ENCODE measurements at regions not wholly inside any gene's neighbourhood (a gene's known extent, or its start where the extent isn't known, plus 50 kb on each side); places are given as distances from the start of the nearest gene placed in this dataset.

- no peak for TF ChIP-seq REST (IDR thresholded peaks at IDR 0.05)
- no peak for TF ChIP-seq FOXA2 (IDR thresholded peaks at IDR 0.05)
- TF ChIP-seq ZBTB33 (IDR thresholded peaks at IDR 0.05) = no peak
- TF ChIP-seq HNF4A (conservative IDR thresholded peaks at IDR 0.05) = no peak
- no peak for TF ChIP-seq FOXA1 (IDR thresholded peaks at IDR 0.05)
- no peak for TF ChIP-seq NR2F2 (IDR thresholded peaks at IDR 0.05)
- TF ChIP-seq HNF4G (IDR thresholded peaks at IDR 0.05) = no peak
Measured at GRCh38 chr11:92601048-92601447, 368.4 kb upstream of the MTNR1B start (continued).

- DNase-seq (ENCODE audit: low spot score) = no peak
- WGBS = 87% methylated on average over 2 of the region's 2 CpGs
- no peak overlapping the region for H3K4me3 ChIP-seq (ENCODE audit: low read depth in 1 of 3, low read length in 3 of 3)
- H3K27me3 ChIP-seq (ENCODE audit: control insufficient read depth in 4 of 4, insufficient read depth in 4 of 4, low read length in 3 of 4) = no peaks in the 10 kb centered on the region
- no peak overlapping the region for H3K9ac ChIP-seq (ENCODE audit: low read depth in 1 of 2, low read length in 2 of 2)
- no peaks in the 10 kb centered on the region for H3K9me3 ChIP-seq (ENCODE audit: control insufficient read depth in 4 of 4, low read length in 3 of 4)
- no peak overlapping the region for H3K27ac ChIP-seq (ENCODE audit: low read depth in 1 of 2, low read length in 2 of 2)
- TF ChIP-seq RAD21 (IDR thresholded peaks at IDR 0.05) = no peak
- no peak for TF ChIP-seq FOXA2 (IDR thresholded peaks at IDR 0.05)
- no peaks in the 10 kb centered on the region for H3K36me3 ChIP-seq (ENCODE audit: control insufficient read depth in 4 of 4, insufficient read depth in 3 of 4, low read depth in 1 of 4, low read length in 3 of 4)
- H3K4me1 ChIP-seq (ENCODE audit: control insufficient read depth in 4 of 4, insufficient read depth in 4 of 4, low read length in 3 of 4) = no peaks in the 10 kb centered on the region
Measured at GRCh38 chr11:92605667-92606066, 363.8 kb upstream of the MTNR1B start.

- Histone ChIP-seq H3K36me3 (ENCODE audit: control insufficient read depth in 4 of 4, insufficient read depth in 3 of 4, low read depth in 1 of 4, low read length in 3 of 4) (no peaks in the 10 kb centered on the region), H3K4me3 (ENCODE audit: low read depth in 1 of 3, low read length in 3 of 3) (no peak overlapping the region), H3K9ac (ENCODE audit: low read depth in 1 of 2, low read length in 2 of 2) (no peak overlapping the region), H3K4me1 (ENCODE audit: control insufficient read depth in 4 of 4, insufficient read depth in 4 of 4, low read length in 3 of 4) (no peaks in the 10 kb centered on the region), H3K27me3 (ENCODE audit: control insufficient read depth in 4 of 4, insufficient read depth in 4 of 4, low read length in 3 of 4) (no peaks in the 10 kb centered on the region), H3K27ac (ENCODE audit: low read depth in 1 of 2, low read length in 2 of 2) (no peak overlapping the region), H3K9me3 (ENCODE audit: control insufficient read depth in 4 of 4, low read length in 3 of 4) (no peaks in the 10 kb centered on the region)
- DNase-seq (ENCODE audit: low spot score) = no peak
- WGBS = 84% methylated on average over 4 of the region's 4 CpGs
- TF ChIP-seq EGR1 (IDR thresholded peaks at IDR 0.05; ENCODE audit: low read depth in 2 of 2) = no peak
- no peak for TF ChIP-seq CTCF (IDR thresholded peaks at IDR 0.05; ENCODE audit: low read depth, low read length, missing input control)
- TF ChIP-seq ZBTB33 (IDR thresholded peaks at IDR 0.05) = no peak
- TF ChIP-seq YY1 (IDR thresholded peaks at IDR 0.05) = no peak
- TF ChIP-seq RAD21 (IDR thresholded peaks at IDR 0.05) = no peak
- TF ChIP-seq HNF4G (IDR thresholded peaks at IDR 0.05) = no peak
- no peak for TF ChIP-seq ATF3 (IDR thresholded peaks at IDR 0.05)
- no peak for TF ChIP-seq REST (IDR thresholded peaks at IDR 0.05)
- TF ChIP-seq JUND (IDR thresholded peaks at IDR 0.05) = no peak
- TF ChIP-seq SP1 (IDR thresholded peaks at IDR 0.05) = no peak
- no peak for TF ChIP-seq FOXA2 (IDR thresholded peaks at IDR 0.05)
- TF ChIP-seq NR2F2 (IDR thresholded peaks at IDR 0.05) = no peak
- TF ChIP-seq GABPA (IDR thresholded peaks at IDR 0.05 in 1 of 2, conservative IDR thresholded peaks at IDR 0.05 in 1 of 2) = no peak
- no peak for TF ChIP-seq RXRA (IDR thresholded peaks at IDR 0.05)
- TF ChIP-seq FOXA1 (IDR thresholded peaks at IDR 0.05) = no peak
Measured at GRCh38 chr11:92607969-92608722, 361.3 kb upstream of the MTNR1B start.

Measured in liver (tissue), 8 donors.